ENCODE measurements at regions not wholly inside any gene's neighbourhood (a gene's known extent, or its start where the extent isn't known, plus 50 kb on each side); places are given as distances from the start of the nearest gene placed in this dataset.

- no peak overlapping the region for H3K4me2 ChIP-seq (ENCODE audit: insufficient read depth, insufficient read length, low read length)
- WGBS (ENCODE audit: extremely low coverage, insufficient read length, low lambda C conversion rate), result no CpG with 5 or more reads among the region's 9 CpGs
- no peak overlapping the region for H2BK12ac ChIP-seq (ENCODE audit: insufficient read length, low read depth, low read length)
- DNase-seq, result no peak
- no peak overlapping the region for H4K8ac ChIP-seq (replicated peaks; ENCODE audit: insufficient read length, low read depth, low read length)
- Mint-ChIP-seq H3K4me3 (no peak overlapping the region), H3K4me1 (peaks cover 3 to 23% of the 10 kb centered on the region in 2 experiments), H3K36me3 (ENCODE audit: insufficient read depth in 1 of 3, low read depth in 3 of 3) (peaks cover 0 to 4% (median 0%) of the 10 kb centered on the region in 3 experiments; a peak in 1 of 7 replicates), H3K9me3 (no peaks in the 10 kb centered on the region), H3K27ac (peak overlapping the region in 1 of 3 experiments; percentile 45; a peak in 1 of 7 replicates), H3K27me3 (ENCODE audit: low read depth) (no peaks in the 10 kb centered on the region; the same call in 1 of the 2 replicates)
- H3K4ac ChIP-seq (ENCODE audit: low read depth, low read length), result no peak overlapping the region
- no peak overlapping the region for H3K18ac ChIP-seq (ENCODE audit: insufficient read length, low read depth, low read length)
- no peak overlapping the region for H2BK15ac ChIP-seq (ENCODE audit: low read depth, low read length)
- H4K91ac ChIP-seq (ENCODE audit: insufficient read length, low read depth, low read length), result no peak overlapping the region
- H4K5ac ChIP-seq (ENCODE audit: insufficient read length, low read depth, low read length), result no peak overlapping the region
- H3K4me1 ChIP-seq (ENCODE audit: insufficient read depth, low read length), result no peaks in the 10 kb centered on the region; the same call in 1 of the 2 replicates
- no peak overlapping the region for H2BK120ac ChIP-seq (ENCODE audit: low read depth, low read length, poor library complexity, severe bottlenecking)
- H2AK5ac ChIP-seq (ENCODE audit: insufficient read length, low read length), result no peak overlapping the region
- H2BK20ac ChIP-seq (ENCODE audit: low read depth, low read length, poor library complexity, severe bottlenecking), result no peak overlapping the region
- no peaks in the 10 kb centered on the region for H3K23me2 ChIP-seq (ENCODE audit: insufficient read length, low read depth, low read length, poor library complexity, severe bottlenecking)
- H3K56ac ChIP-seq (ENCODE audit: insufficient read length, low read depth, low read length), result no peak overlapping the region
- H3K79me2 ChIP-seq (ENCODE audit: insufficient read depth, low read length), result no peaks in the 10 kb centered on the region
- no peak overlapping the region for H2BK5ac ChIP-seq (ENCODE audit: insufficient read length, low read length)
- H4K20me1 ChIP-seq (ENCODE audit: control insufficient read depth, insufficient read depth, insufficient read length), result no peaks in the 10 kb centered on the region
- H3K23ac ChIP-seq (ENCODE audit: insufficient read length, low read depth, low read length), result no peak overlapping the region
- H3K9ac ChIP-seq (ENCODE audit: extremely low read depth, insufficient read length, low read length), result no peak overlapping the region
- no peak overlapping the region for H3K27ac ChIP-seq (ENCODE audit: insufficient read length, low read depth, low read length)
- H2AFZ ChIP-seq (ENCODE audit: low read length), result no peak overlapping the region
- no peaks in the 10 kb centered on the region for H3K27me3 ChIP-seq (ENCODE audit: insufficient read depth, low read length)
- H3K79me1 ChIP-seq (ENCODE audit: insufficient read depth, low read depth, low read length, poor library complexity, severe bottlenecking), result no peaks in the 10 kb centered on the region
- no peak overlapping the region for H3T11ph ChIP-seq (ENCODE audit: low read length)
- no peak for TF ChIP-seq CTCF (conservative IDR thresholded peaks at IDR 0.05)
- no peaks in the 10 kb centered on the region for H3K9me3 ChIP-seq (ENCODE audit: control insufficient read depth, low read depth, low read length)
- H3K14ac ChIP-seq (ENCODE audit: insufficient read depth, low read length), result no peak overlapping the region; the same call in 1 of the 2 replicates
These were observed 156.9 kb upstream of the CIBAR2 start for GRCh38 chr16:85269165-85269564.

Data from H9 (cell line).